Neural cell (in vitro differentiated cells): ENCODE measurements at regions not wholly inside any gene's neighbourhood (a gene's known extent, or its start where the extent isn't known, plus 50 kb on each side); places are given as distances from the start of the nearest gene placed in this dataset.

ENCODE experiments used
- H2AFZ ChIP-seq: fragments of 200-600, 300-800 bp; sonication (generic), shearing (Covaris generic); 2 replicates; pipeline ENCODE4 v1.6.0; 2014; ENCODE audit warnings: low read depth, mild to moderate bottlenecking, antibody characterized with exemption, low read length, moderate library complexity
- H3F3A ChIP-seq: fragments of 200-600 bp; shearing (Covaris generic); 2 replicates; pipeline ENCODE4 v1.6.1; 2016; ENCODE audit warnings: mild to moderate bottlenecking, moderate library complexity, mixed read lengths, antibody characterized with exemption, low read length; ENCODE audit not compliant: insufficient read depth, poor library complexity, severe bottlenecking
- H3K27ac ChIP-seq: fragments of 200-600, 300-800 bp; sonication (generic), shearing (Covaris generic); 2 replicates; pipeline ENCODE4 v1.5.1; 2014; ENCODE audit warnings: mild to moderate bottlenecking, low read length, moderate library complexity
- H3K27me3 ChIP-seq: fragments of 300-800, 200-600 bp; sonication (generic), shearing (Covaris generic); 2 replicates; pipeline ENCODE4 v1.6.0; 2014; ENCODE audit warnings: mild to moderate bottlenecking, low read depth, low read length, moderate library complexity; ENCODE audit not compliant: insufficient read depth
- H3K36me3 ChIP-seq: fragments of 300-800, 200-600 bp; sonication (generic), shearing (Covaris generic); 2 replicates; pipeline ENCODE4 v1.5.1; 2014; ENCODE audit warnings: mild to moderate bottlenecking, antibody characterized with exemption, low read length, moderate library complexity; ENCODE audit not compliant: insufficient read depth
- H3K4me2 ChIP-seq: fragments of 300-800, 200-600 bp; sonication (generic), shearing (Covaris generic); 2 replicates; pipeline ENCODE4 v1.6.0; 2014; ENCODE audit warnings: mild to moderate bottlenecking, low read length
- H3K4me3 ChIP-seq: fragments of 300-800, 200-600 bp; sonication (generic), shearing (Covaris generic); 2 replicates; pipeline ENCODE4 v1.5.1; 2014; ENCODE audit warnings: mild to moderate bottlenecking, low read length, moderate library complexity
- H3K79me2 ChIP-seq: fragments of 200-600 bp; shearing (Covaris generic); replicated peaks from 2 replicates; pipeline ENCODE4 v1.6.0; 2014; ENCODE audit warnings: mild to moderate bottlenecking, low read length, moderate library complexity; ENCODE audit not compliant: insufficient read depth
- H3K9ac ChIP-seq: fragments of 300-800, 200-600 bp; sonication (generic), shearing (Covaris generic); 2 replicates; pipeline ENCODE4 v1.6.1; 2016; ENCODE audit warnings: mild to moderate bottlenecking, low read length, mixed read lengths
- H3K9me2 ChIP-seq: fragments of 200-600 bp; shearing (Covaris generic); 2 replicates; pipeline ENCODE4 v1.6.1; 2016; ENCODE audit warnings: mild to moderate bottlenecking, low read length, mixed read lengths; ENCODE audit not compliant: insufficient read depth
- H3K9me3 ChIP-seq: fragments of 200-600, 300-800 bp; sonication (generic), shearing (Covaris generic); 2 replicates; pipeline ENCODE4 v1.6.1; 2016; ENCODE audit warnings: mild to moderate bottlenecking, mixed run types, low read length, moderate library complexity, mixed read lengths
- H4K20me1 ChIP-seq: fragments of 200-600 bp; shearing (Covaris generic); 2 replicates; pipeline ENCODE4 v1.6.1; 2016; ENCODE audit warnings: mild to moderate bottlenecking, mixed run types; ENCODE audit not compliant: insufficient read depth
- EP300 ChIP-seq: fragments of 450-650 bp; conservative IDR thresholded peaks from 2 replicates; pipeline ENCODE4 v1.6.1; 2014; ENCODE audit warnings: antibody characterized with exemption, mild to moderate bottlenecking, moderate library complexity; ENCODE audit not compliant: poor library complexity, severe bottlenecking
- EZH2 ChIP-seq: fragments of 200-600, 300-800 bp; shearing (Covaris generic), sonication (generic); IDR thresholded peaks from 2 replicates; pipeline ENCODE4 v1.6.1; 2014; ENCODE audit warnings: antibody characterized with exemption, low read length, borderline replicate concordance, mild to moderate bottlenecking; ENCODE audit not compliant: insufficient read depth, poor library complexity, severe bottlenecking
- MXI1 ChIP-seq: fragments of 450-650 bp; conservative IDR thresholded peaks from 2 replicates; pipeline ENCODE4 v1.6.1; 2014; ENCODE audit warnings: antibody characterized with exemption, mild to moderate bottlenecking; ENCODE audit not compliant: poor library complexity, severe bottlenecking
- POLR2AphosphoS5 ChIP-seq: IDR thresholded peaks from 2 replicates; pipeline ENCODE4 v1.6.1; 2012
- RAD21 ChIP-seq: fragments of 450-650 bp; conservative IDR thresholded peaks from 2 replicates; pipeline ENCODE4 v1.6.1; 2014; ENCODE audit warnings: antibody characterized with exemption, mild to moderate bottlenecking, moderate library complexity
- SMC3 ChIP-seq: fragments of 450-650 bp; conservative IDR thresholded peaks from 2 replicates; pipeline ENCODE4 v1.6.1; 2014; ENCODE audit warnings: antibody characterized with exemption, mild to moderate bottlenecking, moderate library complexity; ENCODE audit not compliant: poor library complexity
- TAF1 ChIP-seq: IDR thresholded peaks from 2 replicates; pipeline ENCODE4 v1.6.1; 2012; ENCODE audit warnings: low read depth
- TF ChIP-seq, protein P1 (sequence below): IDR thresholded peaks from 2 replicates; pipeline ENCODE4 v1.6.1; 2012; ENCODE audit warnings: borderline replicate concordance
- TF ChIP-seq, protein P2 (sequence below): fragments of 450-650 bp; IDR thresholded peaks from 2 replicates; pipeline ENCODE4 v1.5.1; 2014; ENCODE audit warnings: antibody characterized with exemption, mild to moderate bottlenecking, moderate library complexity; ENCODE audit not compliant: poor library complexity, severe bottlenecking

DNA sequence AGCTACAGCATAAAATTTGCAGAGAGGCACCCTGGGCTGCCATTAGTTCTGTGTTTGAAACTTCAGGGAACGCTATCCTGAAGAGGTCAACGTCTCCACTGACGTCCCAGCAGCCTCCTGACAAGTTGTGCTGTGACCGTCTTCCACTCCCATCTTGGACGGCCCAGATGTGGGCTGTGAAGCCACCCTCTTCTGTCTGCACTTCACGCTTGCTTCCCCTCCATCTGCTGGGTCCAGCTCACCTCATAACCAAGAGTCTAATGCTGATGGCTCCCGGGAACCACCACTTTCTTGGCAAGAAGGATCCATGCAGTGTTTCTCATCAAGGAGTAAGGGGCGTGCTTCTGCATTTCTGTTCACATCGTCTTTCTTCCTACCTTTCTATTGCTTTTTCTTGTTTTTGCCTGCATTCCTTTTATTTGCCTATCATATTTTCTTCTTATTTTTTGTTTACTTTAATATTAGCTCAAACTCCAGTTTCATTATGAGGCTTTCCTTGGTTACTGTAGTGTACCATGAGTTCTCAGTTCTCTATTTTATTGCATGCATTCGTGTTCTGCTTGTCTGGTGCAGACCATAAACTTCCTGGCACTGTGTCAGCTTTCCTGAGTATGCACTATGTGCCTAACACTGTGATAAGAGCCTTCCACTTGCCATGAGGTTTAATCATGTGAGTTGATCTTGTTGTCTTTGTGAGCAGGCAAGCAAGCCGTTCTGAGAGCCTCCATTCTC lies 631.8 kb upstream of the RAB6C start:
- TF ChIP-seq POLR2AphosphoS5 (no peak), EP300 (no peak), MXI1 (no peak), TAF1 (no peak), RAD21 (no peak), EZH2 (no peak), SMC3 (no peak)
- TF ChIP-seq, protein P1, sequence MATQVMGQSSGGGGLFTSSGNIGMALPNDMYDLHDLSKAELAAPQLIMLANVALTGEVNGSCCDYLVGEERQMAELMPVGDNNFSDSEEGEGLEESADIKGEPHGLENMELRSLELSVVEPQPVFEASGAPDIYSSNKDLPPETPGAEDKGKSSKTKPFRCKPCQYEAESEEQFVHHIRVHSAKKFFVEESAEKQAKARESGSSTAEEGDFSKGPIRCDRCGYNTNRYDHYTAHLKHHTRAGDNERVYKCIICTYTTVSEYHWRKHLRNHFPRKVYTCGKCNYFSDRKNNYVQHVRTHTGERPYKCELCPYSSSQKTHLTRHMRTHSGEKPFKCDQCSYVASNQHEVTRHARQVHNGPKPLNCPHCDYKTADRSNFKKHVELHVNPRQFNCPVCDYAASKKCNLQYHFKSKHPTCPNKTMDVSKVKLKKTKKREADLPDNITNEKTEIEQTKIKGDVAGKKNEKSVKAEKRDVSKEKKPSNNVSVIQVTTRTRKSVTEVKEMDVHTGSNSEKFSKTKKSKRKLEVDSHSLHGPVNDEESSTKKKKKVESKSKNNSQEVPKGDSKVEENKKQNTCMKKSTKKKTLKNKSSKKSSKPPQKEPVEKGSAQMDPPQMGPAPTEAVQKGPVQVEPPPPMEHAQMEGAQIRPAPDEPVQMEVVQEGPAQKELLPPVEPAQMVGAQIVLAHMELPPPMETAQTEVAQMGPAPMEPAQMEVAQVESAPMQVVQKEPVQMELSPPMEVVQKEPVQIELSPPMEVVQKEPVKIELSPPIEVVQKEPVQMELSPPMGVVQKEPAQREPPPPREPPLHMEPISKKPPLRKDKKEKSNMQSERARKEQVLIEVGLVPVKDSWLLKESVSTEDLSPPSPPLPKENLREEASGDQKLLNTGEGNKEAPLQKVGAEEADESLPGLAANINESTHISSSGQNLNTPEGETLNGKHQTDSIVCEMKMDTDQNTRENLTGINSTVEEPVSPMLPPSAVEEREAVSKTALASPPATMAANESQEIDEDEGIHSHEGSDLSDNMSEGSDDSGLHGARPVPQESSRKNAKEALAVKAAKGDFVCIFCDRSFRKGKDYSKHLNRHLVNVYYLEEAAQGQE = no peak
- TF ChIP-seq, protein P2, sequence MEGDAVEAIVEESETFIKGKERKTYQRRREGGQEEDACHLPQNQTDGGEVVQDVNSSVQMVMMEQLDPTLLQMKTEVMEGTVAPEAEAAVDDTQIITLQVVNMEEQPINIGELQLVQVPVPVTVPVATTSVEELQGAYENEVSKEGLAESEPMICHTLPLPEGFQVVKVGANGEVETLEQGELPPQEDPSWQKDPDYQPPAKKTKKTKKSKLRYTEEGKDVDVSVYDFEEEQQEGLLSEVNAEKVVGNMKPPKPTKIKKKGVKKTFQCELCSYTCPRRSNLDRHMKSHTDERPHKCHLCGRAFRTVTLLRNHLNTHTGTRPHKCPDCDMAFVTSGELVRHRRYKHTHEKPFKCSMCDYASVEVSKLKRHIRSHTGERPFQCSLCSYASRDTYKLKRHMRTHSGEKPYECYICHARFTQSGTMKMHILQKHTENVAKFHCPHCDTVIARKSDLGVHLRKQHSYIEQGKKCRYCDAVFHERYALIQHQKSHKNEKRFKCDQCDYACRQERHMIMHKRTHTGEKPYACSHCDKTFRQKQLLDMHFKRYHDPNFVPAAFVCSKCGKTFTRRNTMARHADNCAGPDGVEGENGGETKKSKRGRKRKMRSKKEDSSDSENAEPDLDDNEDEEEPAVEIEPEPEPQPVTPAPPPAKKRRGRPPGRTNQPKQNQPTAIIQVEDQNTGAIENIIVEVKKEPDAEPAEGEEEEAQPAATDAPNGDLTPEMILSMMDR = no peak
- no peak overlapping the region for H3K27ac ChIP-seq

DNA sequence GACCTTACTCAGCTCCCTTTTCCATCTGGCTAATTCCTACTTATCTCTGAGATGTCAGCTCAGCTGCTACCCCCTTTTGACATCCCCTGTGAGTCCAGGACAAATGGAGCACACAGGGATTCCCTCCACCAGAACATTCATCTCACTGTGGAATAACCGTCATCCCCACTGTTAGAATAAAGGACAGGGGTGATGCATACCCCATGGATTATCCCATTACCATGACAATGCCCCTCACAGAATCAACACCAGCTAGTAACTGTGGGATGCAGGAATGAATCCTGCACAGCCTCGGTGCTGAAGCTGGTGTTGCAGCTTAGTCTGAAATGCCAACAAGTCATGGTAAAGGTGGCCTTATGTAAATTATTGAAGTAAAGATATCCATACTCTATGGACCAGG lies 624.8 kb upstream of the RAB6C start:
- Histone ChIP-seq H3K79me2 (no peaks in the 10 kb centered on the region), H3K9ac (no peak overlapping the region), H3K27me3 (no peaks in the 10 kb centered on the region), H3K4me3 (no peak overlapping the region), H3K4me2 (no peak overlapping the region), H4K20me1 (no peaks in the 10 kb centered on the region), H3K9me2 (no peaks in the 10 kb centered on the region), H2AFZ (no peak overlapping the region), H3F3A (no peaks in the 10 kb centered on the region), H3K9me3 (no peaks in the 10 kb centered on the region), H3K27ac (no peak overlapping the region), H3K36me3 (no peaks in the 10 kb centered on the region)
- TF ChIP-seq TAF1 (no peak), RAD21 (no peak), EP300 (no peak), MXI1 (no peak), POLR2AphosphoS5 (no peak), SMC3 (no peak), EZH2 (no peak)
- TF ChIP-seq, protein P2 = no peak
- TF ChIP-seq, protein P1 = no peak

More for the DNA sequence above, 631.8 kb upstream of the RAB6C start:
- Histone ChIP-seq H3K36me3 (no peaks in the 10 kb centered on the region), H3K4me2 (no peak overlapping the region), H3K79me2 (no peaks in the 10 kb centered on the region), H3K27me3 (no peaks in the 10 kb centered on the region), H3K9me2 (no peaks in the 10 kb centered on the region), H3K4me3 (no peak overlapping the region), H2AFZ (no peak overlapping the region), H3K9ac (no peak overlapping the region), H3F3A (no peaks in the 10 kb centered on the region), H4K20me1 (no peaks in the 10 kb centered on the region), H3K9me3 (no peaks in the 10 kb centered on the region)
